SK-N-SH (cell line): ENCODE measurements at regions not wholly inside any gene's neighbourhood (a gene's known extent, or its start where the extent isn't known, plus 50 kb on each side); places are given as distances from the start of the nearest gene placed in this dataset.
A peak's percentile ranks its signal among the peaks of the same experiment; 100 is the strongest.

Experiments used
- CTCF ChIA-PET: fragments of 300-600, 350-600 bp; formaldehyde crosslinking; extraction: SDS; loops from one replicate; lab custom pipeline; 2021; lab: Yijun Ruan, JAX
- POLR2A ChIA-PET: fragments of 350-600 bp; sonication (Branson Sonifier 250); formaldehyde crosslinking; extraction: SDS; loops from one replicate; lab custom pipeline; 2020; ENCODE audit warnings: antibody characterized with exemption, inconsistent platforms; lab: Yijun Ruan, JAX
- DNase-seq: peaks from one replicate; pipeline ENCODE4 v3.0.0; 2012
- H2AFZ ChIP-seq: fragments of 200-600 bp; sonication (generic); 2 replicates; pipeline ENCODE4 v1.8.1; 2016; ENCODE audit warnings: antibody characterized with exemption, mild to moderate bottlenecking, low read depth
- H3F3A ChIP-seq: fragments of 200-600 bp; sonication (generic); replicated peaks from 2 replicates; pipeline ENCODE3; 2016; ENCODE audit warnings: antibody characterized with exemption, mild to moderate bottlenecking; ENCODE audit not compliant: insufficient read depth
- H3K27ac ChIP-seq, 2 experiments: fragments of 200-500 bp in 1 of 2; fragments of 200-600 bp in 1 of 2; sonication (Bioruptor generic) in 1 of 2; sonication (generic), shearing (Covaris generic) in 1 of 2; 2 replicates each; pipeline versions ENCODE4 v1.5.1 to v1.6.1; 2014 to 2016; ENCODE audit warnings: low read depth in 2 of 2, inconsistent platforms in 1 of 2, low read length in 1 of 2, mild to moderate bottlenecking in 1 of 2, mixed read lengths in 1 of 2
- H3K27me3 ChIP-seq: fragments of 200-600 bp; sonication (generic), shearing (Covaris generic); 2 replicates; pipeline ENCODE4 v1.6.1; 2016; ENCODE audit warnings: mixed run types; ENCODE audit not compliant: insufficient read depth
- H3K36me3 ChIP-seq, 2 experiments: fragments of 200-500 bp in 1 of 2; fragments of 200-600 bp in 1 of 2; sonication (Bioruptor generic) in 1 of 2; sonication (generic) in 1 of 2; replicated peaks in 1 of 2; 2 replicates each; pipeline versions ENCODE3 to v1.5.1; 2014 to 2016; ENCODE audit warnings: low read length in 1 of 2, mild to moderate bottlenecking in 1 of 2; ENCODE audit not compliant: insufficient read depth in 2 of 2, control insufficient read depth in 1 of 2
- H3K4me1 ChIP-seq, 2 experiments: fragments of 200-500 bp in 1 of 2; fragments of 200-600 bp in 1 of 2; sonication (Bioruptor generic) in 1 of 2; sonication (generic), shearing (Covaris generic) in 1 of 2; 2 replicates each; pipeline versions ENCODE4 v1.5.1 to v1.6.1; 2014 to 2016; ENCODE audit warnings: low read depth in 1 of 2, low read length in 1 of 2, mixed run types in 1 of 2; ENCODE audit not compliant: insufficient read depth in 2 of 2, control insufficient read depth in 1 of 2
- H3K4me2 ChIP-seq: fragments of 200-600 bp; sonication (generic), shearing (Covaris generic); 2 replicates; pipeline ENCODE4 v1.6.1; 2017; ENCODE audit warnings: mixed run types
- H3K4me3 ChIP-seq, 2 experiments: fragments of 200-500 bp in 1 of 2; fragments of 200-600 bp in 1 of 2; sonication (Bioruptor generic) in 1 of 2; sonication (generic), shearing (Covaris generic) in 1 of 2; 2 replicates each; pipeline versions ENCODE4 v1.5.1 to v1.8.1; 2014 to 2016; ENCODE audit warnings: low read depth in 2 of 2, inconsistent platforms in 1 of 2, low read length in 1 of 2, mild to moderate bottlenecking in 1 of 2, mixed read lengths in 1 of 2, moderate library complexity in 1 of 2
- H3K79me2 ChIP-seq: fragments of 200-600 bp; sonication (generic); 2 replicates; pipeline ENCODE4 v1.8.1; 2017; ENCODE audit warnings: mild to moderate bottlenecking; ENCODE audit not compliant: insufficient read depth
- H3K9ac ChIP-seq: fragments of 200-600 bp; sonication (generic); 2 replicates; pipeline ENCODE4 v1.6.1; 2017; ENCODE audit warnings: mixed run types
- H3K9me2 ChIP-seq: fragments of 200-600 bp; sonication (generic); 2 replicates; pipeline ENCODE4 v1.6.1; 2017; ENCODE audit warnings: mixed run types
- H3K9me3 ChIP-seq: fragments of 200-600 bp; sonication (generic); 2 replicates; pipeline ENCODE4 v1.6.1; 2017; ENCODE audit warnings: mixed run types, mild to moderate bottlenecking, moderate library complexity
- H4K20me1 ChIP-seq: fragments of 200-600 bp; sonication (generic); 2 replicates; pipeline ENCODE4 v1.6.1; 2017; ENCODE audit warnings: mild to moderate bottlenecking, mixed run types; ENCODE audit not compliant: insufficient read depth
- EP300 ChIP-seq, 2 experiments: IDR thresholded peaks; 2 replicates each; pipeline versions ENCODE4 v1.4.0 to v1.6.1; 2012; ENCODE audit warnings: borderline replicate concordance in 1 of 2, low read depth in 1 of 2, low read length in 1 of 2
- EZH2phosphoT487 ChIP-seq: fragments of 200-600 bp; sonication (generic); IDR thresholded peaks from 2 replicates; pipeline ENCODE4 v1.6.1; 2017; ENCODE audit warnings: low read depth, mixed run types, mild to moderate bottlenecking, antibody characterized with exemption, moderate library complexity, borderline replicate concordance
- GABPA ChIP-seq: IDR thresholded peaks from 2 replicates; pipeline ENCODE4 v1.4.0; 2012; ENCODE audit warnings: low read depth, mild to moderate bottlenecking
- POLR2AphosphoS5 ChIP-seq: IDR thresholded peaks from 2 replicates; pipeline ENCODE4 v1.6.1; 2012; ENCODE audit warnings: low read depth, low read length
- RCOR1 ChIP-seq: fragments of 150-350 bp; IDR thresholded peaks from 2 replicates; pipeline ENCODE4 v1.6.1; 2017; ENCODE audit warnings: antibody characterized with exemption, low read length
- RFX5 ChIP-seq: IDR thresholded peaks from 2 replicates; pipeline ENCODE4 v1.6.1; 2012; ENCODE audit warnings: mild to moderate bottlenecking, improper control_type of control experiment, low read length
- RXRA ChIP-seq: IDR thresholded peaks from 2 replicates; pipeline ENCODE4 v1.4.0; 2012; ENCODE audit warnings: low read depth, mild to moderate bottlenecking, borderline replicate concordance
- SIN3A ChIP-seq: IDR thresholded peaks from 2 replicates; pipeline ENCODE4 v1.6.1; 2012; ENCODE audit warnings: low read depth, mild to moderate bottlenecking, low read length, moderate library complexity, borderline replicate concordance
- TCF12 ChIP-seq: IDR thresholded peaks from 2 replicates; pipeline ENCODE4 v1.4.0; 2012
- TEAD4 ChIP-seq: IDR thresholded peaks from 2 replicates; pipeline ENCODE4 v1.4.0; 2012; ENCODE audit warnings: mild to moderate bottlenecking, borderline replicate concordance; ENCODE audit not compliant: insufficient read depth
- WGBS: methylation state at CpG from one replicate; pipeline ENCODE4 v1.1.6; 2017; ENCODE audit warnings: low lambda C conversion rate; 5-methylcytosine and 5-hydroxymethylcytosine counted together
- TF ChIP-seq, protein P1 (sequence below): fragments of 200-600 bp; sonication (generic); IDR thresholded peaks from 2 replicates; pipeline ENCODE4 v1.6.1; 2017; ENCODE audit warnings: antibody characterized with exemption, mild to moderate bottlenecking, moderate library complexity
- TF ChIP-seq, protein P2 (sequence below): fragments of 150-350 bp; IDR thresholded peaks from 2 replicates; pipeline ENCODE4 v1.6.1; 2016; ENCODE audit warnings: mild to moderate bottlenecking, low read depth, low read length
- TF ChIP-seq, protein P3 (sequence below): fragments of 150-350 bp; IDR thresholded peaks from 2 replicates; pipeline ENCODE4 v1.6.1; 2017; ENCODE audit warnings: antibody characterized with exemption, low read length, low read depth, borderline replicate concordance

DNA sequence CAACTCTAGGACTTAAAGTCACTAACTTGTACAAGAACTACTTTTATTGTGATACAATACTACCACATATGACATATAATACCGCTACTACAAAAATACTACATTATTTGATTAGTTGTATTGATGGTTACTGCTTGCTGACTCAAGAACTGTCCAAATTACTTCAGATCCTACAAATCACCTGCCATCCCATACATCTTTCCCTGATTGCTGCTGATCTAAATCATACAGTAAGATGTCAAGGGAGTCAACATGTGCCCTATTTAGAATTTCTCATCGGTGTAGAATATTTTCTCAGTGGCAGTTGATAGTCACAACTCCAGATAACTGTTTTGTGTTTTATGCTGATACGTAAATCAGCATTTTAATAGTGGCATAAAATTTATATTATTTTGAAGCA is 161.0 kb upstream of the DSEL start:
- H3F3A ChIP-seq: peaks cover 3% of the 10 kb centered on the region
- no peak overlapping the region for H3K9ac ChIP-seq
- POLR2A ChIA-PET: no interaction called here
- no peaks in the 10 kb centered on the region for H3K4me1 ChIP-seq
- no peaks in the 10 kb centered on the region for H3K9me2 ChIP-seq
- TF ChIP-seq GABPA: no peak
- no peak for TF ChIP-seq EZH2phosphoT487
- TF ChIP-seq RCOR1: no peak
- no peak overlapping the region for H3K4me2 ChIP-seq
- H3K79me2 ChIP-seq: no peaks in the 10 kb centered on the region
- WGBS: 88% methylated on average over 3 of the region's 3 CpGs
- CTCF ChIA-PET: no interaction called here
- H3K4me3 ChIP-seq: no peak overlapping the region
- no peak overlapping the region for H2AFZ ChIP-seq
- DNase-seq: no peak
- H3K9me3 ChIP-seq: no peaks in the 10 kb centered on the region
- H3K27ac ChIP-seq: no peak overlapping the region
- no peaks in the 10 kb centered on the region for H3K27me3 ChIP-seq
- H4K20me1 ChIP-seq: no peaks in the 10 kb centered on the region
- no peaks in the 10 kb centered on the region for H3K36me3 ChIP-seq

DNA sequence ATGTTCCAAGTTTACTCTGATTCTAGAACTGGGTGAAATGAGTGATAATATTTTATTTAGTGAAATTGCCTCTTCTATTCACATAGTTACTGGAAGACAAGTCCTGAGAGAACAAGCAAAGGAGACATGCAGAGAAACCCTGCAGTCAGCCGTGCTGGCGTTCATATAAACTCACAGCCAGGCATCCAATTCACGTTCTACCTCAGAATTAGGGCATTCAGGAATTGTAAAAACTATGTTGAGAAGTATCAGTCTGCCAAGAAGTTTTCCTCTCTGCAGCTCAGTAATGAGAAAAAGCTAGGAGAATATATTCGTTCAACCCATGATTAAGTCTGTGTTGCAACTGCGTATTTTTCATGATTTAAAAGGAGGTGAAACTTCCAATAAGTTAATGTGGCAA is 156.2 kb upstream of the DSEL start:
- Histone ChIP-seq H3K9ac (no peak overlapping the region), H3K9me2 (no peaks in the 10 kb centered on the region), H2AFZ (peak overlapping the region; percentile 23; the same call in 1 of the 2 replicates), H3F3A (peaks cover 3% of the 10 kb centered on the region), H3K36me3 (no peaks in the 10 kb centered on the region), H3K9me3 (no peaks in the 10 kb centered on the region), H3K4me1 (no peaks in the 10 kb centered on the region; a peak in 1 of 4 replicates), H3K79me2 (no peaks in the 10 kb centered on the region), H3K4me2 (no peak overlapping the region), H3K27me3 (no peaks in the 10 kb centered on the region), H4K20me1 (no peaks in the 10 kb centered on the region), H3K27ac (no peak overlapping the region), H3K4me3 (no peak overlapping the region)
- TF ChIP-seq POLR2AphosphoS5 (no peak), TEAD4 (no peak), TCF12 (no peak), RXRA (no peak), SIN3A (no peak), RFX5 (no peak), EP300 (IDR thresholded peaks at IDR 0.05; ENCODE audit: borderline replicate concordance in 1 of 2, low read depth in 1 of 2, low read length in 1 of 2) (no peak)
- TF ChIP-seq, protein P1, sequence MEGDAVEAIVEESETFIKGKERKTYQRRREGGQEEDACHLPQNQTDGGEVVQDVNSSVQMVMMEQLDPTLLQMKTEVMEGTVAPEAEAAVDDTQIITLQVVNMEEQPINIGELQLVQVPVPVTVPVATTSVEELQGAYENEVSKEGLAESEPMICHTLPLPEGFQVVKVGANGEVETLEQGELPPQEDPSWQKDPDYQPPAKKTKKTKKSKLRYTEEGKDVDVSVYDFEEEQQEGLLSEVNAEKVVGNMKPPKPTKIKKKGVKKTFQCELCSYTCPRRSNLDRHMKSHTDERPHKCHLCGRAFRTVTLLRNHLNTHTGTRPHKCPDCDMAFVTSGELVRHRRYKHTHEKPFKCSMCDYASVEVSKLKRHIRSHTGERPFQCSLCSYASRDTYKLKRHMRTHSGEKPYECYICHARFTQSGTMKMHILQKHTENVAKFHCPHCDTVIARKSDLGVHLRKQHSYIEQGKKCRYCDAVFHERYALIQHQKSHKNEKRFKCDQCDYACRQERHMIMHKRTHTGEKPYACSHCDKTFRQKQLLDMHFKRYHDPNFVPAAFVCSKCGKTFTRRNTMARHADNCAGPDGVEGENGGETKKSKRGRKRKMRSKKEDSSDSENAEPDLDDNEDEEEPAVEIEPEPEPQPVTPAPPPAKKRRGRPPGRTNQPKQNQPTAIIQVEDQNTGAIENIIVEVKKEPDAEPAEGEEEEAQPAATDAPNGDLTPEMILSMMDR: no peak
- TF ChIP-seq, protein P2, sequence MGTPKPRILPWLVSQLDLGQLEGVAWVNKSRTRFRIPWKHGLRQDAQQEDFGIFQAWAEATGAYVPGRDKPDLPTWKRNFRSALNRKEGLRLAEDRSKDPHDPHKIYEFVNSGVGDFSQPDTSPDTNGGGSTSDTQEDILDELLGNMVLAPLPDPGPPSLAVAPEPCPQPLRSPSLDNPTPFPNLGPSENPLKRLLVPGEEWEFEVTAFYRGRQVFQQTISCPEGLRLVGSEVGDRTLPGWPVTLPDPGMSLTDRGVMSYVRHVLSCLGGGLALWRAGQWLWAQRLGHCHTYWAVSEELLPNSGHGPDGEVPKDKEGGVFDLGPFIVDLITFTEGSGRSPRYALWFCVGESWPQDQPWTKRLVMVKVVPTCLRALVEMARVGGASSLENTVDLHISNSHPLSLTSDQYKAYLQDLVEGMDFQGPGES: no peak
- TF ChIP-seq, protein P3, sequence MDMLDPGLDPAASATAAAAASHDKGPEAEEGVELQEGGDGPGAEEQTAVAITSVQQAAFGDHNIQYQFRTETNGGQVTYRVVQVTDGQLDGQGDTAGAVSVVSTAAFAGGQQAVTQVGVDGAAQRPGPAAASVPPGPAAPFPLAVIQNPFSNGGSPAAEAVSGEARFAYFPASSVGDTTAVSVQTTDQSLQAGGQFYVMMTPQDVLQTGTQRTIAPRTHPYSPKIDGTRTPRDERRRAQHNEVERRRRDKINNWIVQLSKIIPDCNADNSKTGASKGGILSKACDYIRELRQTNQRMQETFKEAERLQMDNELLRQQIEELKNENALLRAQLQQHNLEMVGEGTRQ: no peak
- CTCF ChIA-PET: no interaction called here
- no peak for DNase-seq
- POLR2A ChIA-PET: no interaction called here
- WGBS: 82% methylated on average over 5 of the region's 5 CpGs
